ENCODE measurements at regions not wholly inside any gene's neighbourhood (a gene's known extent, or its start where the extent isn't known, plus 50 kb on each side); places are given as distances from the start of the nearest gene placed in this dataset.

- TF ChIP-seq, protein P1, sequence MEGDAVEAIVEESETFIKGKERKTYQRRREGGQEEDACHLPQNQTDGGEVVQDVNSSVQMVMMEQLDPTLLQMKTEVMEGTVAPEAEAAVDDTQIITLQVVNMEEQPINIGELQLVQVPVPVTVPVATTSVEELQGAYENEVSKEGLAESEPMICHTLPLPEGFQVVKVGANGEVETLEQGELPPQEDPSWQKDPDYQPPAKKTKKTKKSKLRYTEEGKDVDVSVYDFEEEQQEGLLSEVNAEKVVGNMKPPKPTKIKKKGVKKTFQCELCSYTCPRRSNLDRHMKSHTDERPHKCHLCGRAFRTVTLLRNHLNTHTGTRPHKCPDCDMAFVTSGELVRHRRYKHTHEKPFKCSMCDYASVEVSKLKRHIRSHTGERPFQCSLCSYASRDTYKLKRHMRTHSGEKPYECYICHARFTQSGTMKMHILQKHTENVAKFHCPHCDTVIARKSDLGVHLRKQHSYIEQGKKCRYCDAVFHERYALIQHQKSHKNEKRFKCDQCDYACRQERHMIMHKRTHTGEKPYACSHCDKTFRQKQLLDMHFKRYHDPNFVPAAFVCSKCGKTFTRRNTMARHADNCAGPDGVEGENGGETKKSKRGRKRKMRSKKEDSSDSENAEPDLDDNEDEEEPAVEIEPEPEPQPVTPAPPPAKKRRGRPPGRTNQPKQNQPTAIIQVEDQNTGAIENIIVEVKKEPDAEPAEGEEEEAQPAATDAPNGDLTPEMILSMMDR (conservative IDR thresholded peaks at IDR 0.05), result no peak
- TF ChIP-seq ZFX (IDR thresholded peaks at IDR 0.05), result no peak
These were observed 626.8 kb downstream of the COL12A1 start for GRCh38 chr6:74579047-74579446.
